ENCODE measurements at regions not wholly inside any gene's neighbourhood (a gene's known extent, or its start where the extent isn't known, plus 50 kb on each side); places are given as distances from the start of the nearest gene placed in this dataset.

DNA sequence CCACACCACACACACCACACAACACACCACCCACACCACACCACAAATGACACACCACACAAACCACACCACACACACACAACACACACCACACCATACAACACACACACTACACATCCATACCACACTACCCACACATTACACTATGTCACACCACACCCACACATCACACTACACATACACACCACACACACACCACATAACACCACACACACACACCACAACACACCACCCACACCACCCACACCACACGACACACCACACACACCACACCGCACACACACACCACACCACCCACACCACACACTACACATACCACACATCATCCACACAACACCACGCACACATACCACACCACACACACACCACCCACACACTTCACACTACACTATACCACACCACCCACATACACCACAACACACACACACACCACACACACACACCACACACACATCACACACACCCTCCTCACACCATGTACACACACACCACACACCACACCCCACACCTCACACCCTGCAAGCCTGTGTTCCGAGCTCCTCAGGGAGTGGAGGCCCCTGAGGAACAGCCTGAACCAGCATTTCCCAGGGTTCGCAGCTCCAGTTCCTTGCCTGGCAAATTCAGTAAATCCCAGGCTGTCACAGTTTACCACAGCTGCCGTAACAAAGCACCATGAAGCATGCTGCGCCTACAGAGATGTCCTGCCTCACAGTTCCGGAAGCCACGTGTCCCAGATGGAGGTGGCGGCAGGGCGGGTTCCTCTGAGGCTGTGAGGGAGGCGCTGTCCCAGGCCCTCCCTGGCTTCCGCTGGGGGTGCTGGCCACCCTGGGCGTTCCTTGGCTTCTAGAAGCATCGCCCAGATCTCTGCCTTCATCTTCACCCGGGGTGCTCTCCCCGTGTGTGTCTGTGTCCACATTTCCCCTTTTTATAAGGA, 69.8 kb upstream of the ATP5PO start:
- ChIA-PET POLR2A (no interaction called here), CTCF (no interaction called here)
- no peak for FAIRE-seq
- H3K9me3 ChIP-seq, result no peaks in the 10 kb centered on the region
- no peaks in the 10 kb centered on the region for H3K4me1 ChIP-seq
- WGBS (ENCODE audit: missing lambda C conversion rate), result 72% methylated on average over 10 of the region's 17 CpGs
- TF ChIP-seq MAFK (IDR thresholded peaks at IDR 0.05; ENCODE audit: partially characterized antibody), result no peak
- TF ChIP-seq POLR2A (IDR thresholded peaks at IDR 0.05; ENCODE audit: low read length), result no peak
- TF ChIP-seq EHMT2 (IDR thresholded peaks at IDR 0.05; ENCODE audit: low read depth), result no peak
- no peak for TF ChIP-seq RCOR1 (IDR thresholded peaks at IDR 0.05; ENCODE audit: low read depth, low read length)
- no peak overlapping the region for H3K27ac ChIP-seq
- no peak overlapping the region for H3K4me3 ChIP-seq
- ATAC-seq, result no peak
- DNase-seq (ENCODE audit: low read depth in 1 of 2, low spot score in 1 of 2), result no peak
- no peak overlapping the region for H3K4me2 ChIP-seq

DNA sequence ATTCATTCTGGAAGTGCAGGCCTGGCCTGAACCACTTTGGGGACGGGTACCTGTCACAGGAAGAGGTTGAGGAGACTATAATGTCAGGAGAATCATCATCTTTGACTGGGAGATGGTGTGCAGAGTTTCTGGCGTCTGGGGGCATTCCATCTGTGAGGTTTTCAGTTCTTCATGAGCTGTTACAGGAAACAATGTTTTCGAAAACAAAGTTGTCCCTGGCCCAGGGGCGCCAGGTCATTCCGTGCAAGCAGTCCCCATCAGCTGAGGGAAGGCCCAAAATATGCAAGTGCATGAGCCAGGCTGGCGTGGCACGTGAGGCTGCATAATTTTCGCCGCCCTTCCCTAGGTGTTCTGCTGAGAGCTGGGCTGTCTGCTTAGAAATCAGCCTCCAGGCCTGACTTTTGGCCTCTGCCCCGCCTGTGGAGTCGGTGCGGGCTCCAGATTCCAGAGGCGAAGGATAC, 68.4 kb upstream of the ATP5PO start:
- WGBS (ENCODE audit: missing lambda C conversion rate), result 87% methylated on average over 13 of the region's 13 CpGs
- FAIRE-seq (no peak), ATAC-seq (no peak), DNase-seq (ENCODE audit: low read depth in 1 of 2, low spot score in 1 of 2) (no peak)
- Histone ChIP-seq H3K4me3 (no peak overlapping the region), H3K27ac (no peak overlapping the region), H3K4me2 (no peak overlapping the region), H3K9me3 (no peaks in the 10 kb centered on the region), H3K4me1 (no peaks in the 10 kb centered on the region)
- CTCF ChIA-PET, result interaction anchor here (1.2 kb wide), 1 partner anchor 11 kb away, joined by 3 read pairs; no protein-coding TSS in a partner anchor
- POLR2A ChIA-PET, result no interaction called here
- no peak for TF ChIP-seq KDM1A (IDR thresholded peaks at IDR 0.05; ENCODE audit: low read depth)
- TF ChIP-seq RAD21 (conservative IDR thresholded peaks at IDR 0.05 in 1 of 2, IDR thresholded peaks at IDR 0.05 in 1 of 2), result no peak
- TF ChIP-seq CBX8 (IDR thresholded peaks at IDR 0.05), result no peak
- TF ChIP-seq HOXA7 (CRISPR knock-in tag; IDR thresholded peaks at IDR 0.05), result no peak

DNA sequence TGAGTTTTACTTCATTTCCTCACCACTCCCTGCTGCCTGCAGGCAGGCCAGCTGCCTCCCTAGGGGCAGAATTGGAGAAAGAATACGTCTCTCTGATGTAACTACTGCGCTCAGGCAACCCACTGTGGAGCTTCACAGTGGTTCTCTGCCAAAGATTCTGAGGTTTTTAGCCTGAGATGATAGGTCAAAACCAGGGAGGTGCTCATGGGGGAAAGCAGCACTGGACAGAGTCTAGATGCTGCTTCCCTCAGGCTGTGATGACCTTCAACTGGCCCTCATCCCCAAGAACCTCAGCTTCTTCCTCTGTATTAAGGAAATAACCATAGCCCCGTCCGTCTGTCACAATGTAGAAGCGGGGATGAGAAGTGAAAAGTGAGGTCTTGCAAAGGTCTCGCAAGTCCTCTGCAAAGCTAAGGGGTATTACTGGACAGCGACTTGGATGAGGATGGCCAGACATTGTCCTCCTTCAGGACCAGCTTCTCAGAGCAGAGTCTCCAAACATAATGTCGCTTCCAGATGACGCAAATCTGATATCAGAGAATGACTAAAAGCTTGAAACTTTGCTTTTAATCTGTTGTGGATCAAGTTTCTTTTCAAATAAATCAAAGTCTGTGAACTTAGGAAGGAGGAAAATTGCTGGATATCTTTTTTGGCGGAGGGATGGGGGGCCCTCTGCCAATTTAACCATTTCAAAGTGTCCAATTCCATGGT, 65.9 kb upstream of the ATP5PO start:
- Histone ChIP-seq H3K4me3 (no peak overlapping the region), H3K4me2 (no peak overlapping the region), H3K27ac (no peak overlapping the region), H3K9me3 (no peaks in the 10 kb centered on the region), H3K4me1 (peaks cover 11% of the 10 kb centered on the region)
- TF ChIP-seq, protein P1, sequence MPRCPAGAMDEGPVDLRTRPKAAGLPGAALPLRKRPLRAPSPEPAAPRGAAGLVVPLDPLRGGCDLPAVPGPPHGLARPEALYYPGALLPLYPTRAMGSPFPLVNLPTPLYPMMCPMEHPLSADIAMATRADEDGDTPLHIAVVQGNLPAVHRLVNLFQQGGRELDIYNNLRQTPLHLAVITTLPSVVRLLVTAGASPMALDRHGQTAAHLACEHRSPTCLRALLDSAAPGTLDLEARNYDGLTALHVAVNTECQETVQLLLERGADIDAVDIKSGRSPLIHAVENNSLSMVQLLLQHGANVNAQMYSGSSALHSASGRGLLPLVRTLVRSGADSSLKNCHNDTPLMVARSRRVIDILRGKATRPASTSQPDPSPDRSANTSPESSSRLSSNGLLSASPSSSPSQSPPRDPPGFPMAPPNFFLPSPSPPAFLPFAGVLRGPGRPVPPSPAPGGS (IDR thresholded peaks at IDR 0.05), result no peak
- TF ChIP-seq MAZ (IDR thresholded peaks at IDR 0.05; ENCODE audit: borderline replicate concordance, low read depth, low read length) (no peak), CBX2 (IDR thresholded peaks at IDR 0.05; ENCODE audit: borderline replicate concordance, low read depth) (no peak), GATA3 (IDR thresholded peaks at IDR 0.05; ENCODE audit: borderline replicate concordance) (no peak), HOXA7 (CRISPR knock-in tag; IDR thresholded peaks at IDR 0.05) (no peak), ZFP36 (IDR thresholded peaks at IDR 0.05; ENCODE audit: borderline replicate concordance, partially characterized antibody) (no peak), POLR2AphosphoS2 (conservative IDR thresholded peaks at IDR 0.05; ENCODE audit: low read length) (no peak), MYC (IDR thresholded peaks at IDR 0.05; ENCODE audit: borderline replicate concordance, low read length) (no peak), KDM1A (IDR thresholded peaks at IDR 0.05; ENCODE audit: low read depth) (no peak), BHLHE40 (IDR thresholded peaks at IDR 0.05; ENCODE audit: low read depth, low read length) (no peak), PHF8 (IDR thresholded peaks at IDR 0.05; ENCODE audit: borderline replicate concordance, low read depth) (no peak), CEBPB (IDR thresholded peaks at IDR 0.05) (no peak), EHMT2 (IDR thresholded peaks at IDR 0.05; ENCODE audit: low read depth) (no peak)
- TF ChIP-seq, protein P2, sequence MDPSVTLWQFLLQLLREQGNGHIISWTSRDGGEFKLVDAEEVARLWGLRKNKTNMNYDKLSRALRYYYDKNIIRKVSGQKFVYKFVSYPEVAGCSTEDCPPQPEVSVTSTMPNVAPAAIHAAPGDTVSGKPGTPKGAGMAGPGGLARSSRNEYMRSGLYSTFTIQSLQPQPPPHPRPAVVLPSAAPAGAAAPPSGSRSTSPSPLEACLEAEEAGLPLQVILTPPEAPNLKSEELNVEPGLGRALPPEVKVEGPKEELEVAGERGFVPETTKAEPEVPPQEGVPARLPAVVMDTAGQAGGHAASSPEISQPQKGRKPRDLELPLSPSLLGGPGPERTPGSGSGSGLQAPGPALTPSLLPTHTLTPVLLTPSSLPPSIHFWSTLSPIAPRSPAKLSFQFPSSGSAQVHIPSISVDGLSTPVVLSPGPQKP (IDR thresholded peaks at IDR 0.05; ENCODE audit: low read depth, low read length), result no peak
- DNase-seq (ENCODE audit: low read depth in 1 of 2, low spot score in 1 of 2) (no peak), ATAC-seq (no peak), FAIRE-seq (no peak)
- ChIA-PET POLR2A (no interaction called here), CTCF (interaction anchor here (1.4 kb wide), 1 partner anchor 11 kb away, joined by 3 read pairs; no protein-coding TSS in a partner anchor)
- 77% methylated on average over 10 of the region's 10 CpGs for WGBS (ENCODE audit: missing lambda C conversion rate)
